DMS79 treated with DMSO at 0.1 percent for 48 hours (cell line): ENCODE measurements at regions not wholly inside any gene's neighbourhood (a gene's known extent, or its start where the extent isn't known, plus 50 kb on each side); places are given as distances from the start of the nearest gene placed in this dataset.

Source experiments
- DNase-seq: peaks from one replicate; lab custom pipeline; 2025; lab: John Stamatoyannopoulos, UW

DNA sequence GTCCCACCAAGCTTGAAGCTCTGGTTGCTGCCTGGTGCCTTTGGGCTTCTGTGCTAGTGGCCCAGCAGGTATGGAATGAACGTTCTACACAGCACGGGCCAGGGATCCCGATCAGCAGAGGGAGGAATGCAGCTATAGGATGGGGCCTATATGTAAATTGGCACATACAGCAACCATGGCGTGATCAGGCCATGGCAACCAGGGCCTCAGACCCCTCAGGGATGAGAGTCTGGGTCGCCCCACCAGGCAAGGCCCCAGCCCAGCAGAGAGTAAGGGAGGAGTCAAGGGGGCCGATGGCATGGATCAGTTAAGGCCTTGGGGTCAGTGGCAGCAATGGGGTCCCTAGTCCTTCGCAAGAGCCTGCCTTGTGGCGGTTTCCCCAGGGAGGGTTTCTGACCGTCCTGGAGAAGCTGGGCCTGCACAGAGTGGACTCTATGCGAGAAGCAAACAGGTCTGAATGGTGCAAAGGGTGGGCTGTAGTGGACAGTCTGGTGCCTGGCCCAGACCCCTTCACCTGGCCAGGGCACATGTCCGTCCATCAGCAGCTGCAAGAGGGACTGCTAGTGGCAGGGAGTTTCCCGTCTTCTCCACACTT, 98.2 kb upstream of the SLC22A11 start:
- DNase-seq = no peak

DNA sequence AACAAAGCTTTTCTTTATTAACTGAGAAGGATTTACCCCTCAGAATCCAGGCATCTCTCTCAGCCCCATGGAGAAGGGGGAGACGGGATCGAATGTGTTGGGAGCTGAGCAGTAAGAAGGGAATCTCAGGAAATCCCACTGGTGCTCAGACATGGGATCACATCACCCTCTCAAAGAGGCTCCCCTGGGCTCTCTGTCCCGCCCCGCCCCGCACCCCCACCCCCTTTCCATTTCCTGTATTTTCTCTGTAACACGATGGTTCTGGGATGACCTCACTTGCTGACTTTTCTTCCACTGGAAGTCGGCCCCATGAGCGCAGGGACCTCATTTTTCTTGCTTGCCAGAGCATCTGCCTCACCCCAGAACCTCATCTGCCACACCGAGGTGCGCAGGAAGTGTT, 96.7 kb upstream of the SLC22A11 start:
- DNase-seq = no peak

DNA sequence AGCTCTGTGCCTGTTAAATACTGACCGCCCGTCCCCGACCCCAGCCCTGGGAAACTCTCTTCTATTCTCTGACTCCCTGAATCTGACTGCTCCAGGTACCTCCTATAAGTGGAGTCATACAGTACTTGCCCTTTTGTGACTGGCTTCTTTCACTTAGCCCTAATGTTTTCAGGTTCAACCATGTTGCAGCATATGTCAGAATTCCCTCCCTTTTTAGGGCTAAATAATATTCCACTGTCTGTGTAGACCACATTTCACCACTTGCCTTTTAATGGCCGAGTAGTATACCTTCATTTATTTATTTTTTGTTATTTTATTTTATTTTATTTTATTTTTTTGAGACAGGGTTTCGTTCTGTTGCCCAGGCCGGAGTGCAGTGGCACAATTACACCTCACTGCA, 96.1 kb upstream of the SLC22A11 start:
- DNase-seq = no peak

DNA sequence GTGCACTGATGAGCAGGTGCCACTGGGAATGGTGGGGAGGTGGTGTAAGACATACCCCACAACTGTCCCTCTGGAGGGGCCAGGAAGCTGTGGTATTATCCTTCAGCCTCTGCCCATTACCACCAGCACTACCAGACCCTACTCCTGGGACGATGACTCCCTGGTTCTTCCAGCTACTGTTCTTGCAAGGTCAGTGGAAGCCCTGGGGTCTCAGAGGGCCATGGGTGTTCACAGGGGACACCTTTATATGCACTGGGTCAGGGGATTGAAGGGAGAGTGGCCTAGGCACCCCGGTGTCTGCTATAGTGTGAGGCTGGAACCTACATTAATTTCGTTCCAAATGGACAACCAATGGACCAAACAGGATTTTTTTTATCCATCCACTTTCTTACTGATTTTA, 94.7 kb upstream of the SLC22A11 start:
- DNase-seq = no peak

DNA sequence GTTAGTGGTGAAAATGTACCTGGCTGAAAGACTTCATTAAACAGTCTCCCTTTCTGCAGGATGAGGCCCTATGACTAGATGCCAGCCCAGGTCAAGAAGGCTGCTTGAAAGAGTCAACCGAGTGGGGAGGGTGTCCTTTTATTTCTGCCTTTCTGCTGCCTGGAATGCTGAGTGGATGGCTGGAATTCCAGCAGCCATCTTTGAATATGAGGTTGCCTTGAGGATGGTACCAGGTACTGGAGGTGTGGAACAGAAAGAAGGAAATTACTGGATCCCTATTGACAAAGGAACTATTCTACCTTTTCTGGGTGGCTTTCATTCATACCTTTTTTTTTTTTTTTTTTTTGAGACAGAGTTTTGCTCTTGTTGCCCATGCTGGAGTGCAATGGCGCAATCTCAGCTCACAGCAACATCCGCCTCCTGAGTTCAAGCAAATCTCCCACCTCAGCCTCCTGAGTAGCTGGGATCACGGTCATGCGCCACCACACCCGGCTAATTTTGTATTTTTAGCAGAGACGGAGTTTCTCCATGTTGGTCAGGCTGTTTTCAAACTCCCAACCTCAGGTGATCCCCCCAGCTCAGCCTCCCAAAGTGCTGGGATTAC, 89.5 kb upstream of the SLC22A11 start:
- DNase-seq = no peak

- DNase-seq = no peak
These were observed 86.5 kb upstream of the SLC22A11 start for GRCh38 chr11:64469288-64469687.

DNA sequence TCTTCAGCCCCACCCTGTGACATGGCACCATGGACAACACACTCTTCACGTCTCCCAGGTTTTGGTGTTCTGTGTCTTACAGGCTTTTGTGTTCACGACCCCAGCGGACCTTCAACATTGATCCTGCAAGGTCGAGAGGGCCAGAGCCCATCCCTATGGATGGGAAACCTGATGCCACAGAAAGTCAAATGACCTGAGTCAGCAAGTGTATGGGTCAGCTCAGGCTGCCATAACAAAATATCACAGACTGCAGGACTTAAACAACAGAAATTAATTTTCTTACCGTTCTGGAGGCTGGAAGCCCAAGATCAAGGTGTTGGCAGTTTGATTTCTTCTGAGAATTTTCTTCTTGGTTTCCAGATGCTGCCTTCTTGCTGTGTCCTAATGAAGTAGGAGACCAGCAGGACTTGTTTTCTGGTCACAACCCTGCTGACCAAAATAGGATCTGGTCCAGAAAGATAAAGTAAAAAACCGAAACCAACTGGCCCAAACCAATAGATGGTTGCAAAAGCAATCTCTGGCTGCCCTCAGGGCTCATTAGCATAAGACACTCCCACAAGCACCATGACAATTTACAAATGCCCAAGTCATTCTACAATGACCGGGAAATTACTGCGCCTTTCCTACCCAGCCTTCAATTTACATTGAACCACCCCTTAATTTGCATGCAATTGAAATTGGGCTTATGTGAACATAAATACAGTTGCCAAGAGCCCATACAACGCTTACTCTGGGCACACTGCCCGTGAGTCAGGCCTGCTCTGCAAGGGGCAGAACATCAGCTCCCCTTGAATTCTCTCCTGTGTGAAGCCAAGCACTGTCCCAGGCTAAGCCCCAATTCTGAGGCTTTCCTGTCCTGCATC, 82.9 kb upstream of the SLC22A11 start:
- DNase-seq = no peak

DNA sequence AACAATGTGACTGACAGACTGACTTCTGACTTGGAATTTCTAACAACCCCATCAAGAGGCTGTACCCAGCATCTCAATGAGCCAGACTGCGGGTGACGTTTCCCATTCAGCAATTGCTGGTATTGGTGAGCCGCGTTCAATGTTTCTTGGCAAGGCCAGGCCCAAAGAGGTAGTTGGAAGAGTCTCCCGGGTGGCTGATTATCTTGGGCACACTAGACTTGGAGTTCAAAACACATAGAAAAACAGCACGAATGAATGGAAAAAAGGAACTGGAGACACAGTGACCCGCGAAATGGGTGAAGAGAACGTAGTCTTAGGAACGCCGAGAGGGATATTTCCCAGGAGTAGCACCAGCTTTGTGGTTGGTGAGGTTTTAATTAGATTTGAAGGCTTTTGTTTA, 81.1 kb upstream of the SLC22A11 start:
- no peak for DNase-seq

DNA sequence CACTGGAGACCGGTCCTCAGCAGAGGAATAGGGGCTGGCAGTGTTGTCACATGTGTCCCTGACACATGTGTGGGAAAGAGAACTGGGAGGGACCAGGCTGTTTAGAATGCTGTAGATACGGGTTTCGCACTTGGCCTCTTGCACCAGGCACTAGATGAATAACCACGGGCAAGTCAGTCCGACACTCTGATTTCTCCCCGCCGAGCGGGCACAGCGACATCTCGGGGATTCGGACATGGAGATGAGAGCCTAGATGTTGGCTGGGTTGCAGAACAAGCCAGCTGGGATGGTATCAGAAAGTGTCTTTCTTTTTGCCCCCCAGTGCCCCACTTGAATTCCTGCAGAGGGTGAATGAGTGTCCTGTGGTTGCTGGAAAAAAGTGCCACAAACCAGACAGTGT, 80.6 kb upstream of the SLC22A11 start:
- DNase-seq = no peak

DNA sequence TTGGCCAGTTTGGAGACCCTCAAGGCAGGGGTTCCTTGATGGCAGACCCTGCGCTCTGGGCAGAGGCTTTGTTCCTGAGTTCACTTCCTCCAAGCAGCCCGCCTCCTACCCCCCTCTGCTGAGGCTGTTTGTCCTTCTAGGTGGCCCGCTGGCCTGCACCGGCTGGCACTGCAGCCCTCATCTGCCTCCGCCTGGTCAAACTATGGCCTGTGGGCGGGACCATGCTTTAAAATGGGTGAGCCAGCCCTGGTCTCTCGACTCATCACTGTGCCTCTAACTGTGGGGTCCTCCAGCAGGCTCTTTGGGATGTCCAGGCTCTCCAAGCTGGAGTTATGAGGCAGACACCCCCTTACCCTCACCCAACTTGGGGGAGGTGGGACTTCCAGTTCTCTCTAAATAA, 78.9 kb upstream of the SLC22A11 start:
- DNase-seq = no peak

DNA sequence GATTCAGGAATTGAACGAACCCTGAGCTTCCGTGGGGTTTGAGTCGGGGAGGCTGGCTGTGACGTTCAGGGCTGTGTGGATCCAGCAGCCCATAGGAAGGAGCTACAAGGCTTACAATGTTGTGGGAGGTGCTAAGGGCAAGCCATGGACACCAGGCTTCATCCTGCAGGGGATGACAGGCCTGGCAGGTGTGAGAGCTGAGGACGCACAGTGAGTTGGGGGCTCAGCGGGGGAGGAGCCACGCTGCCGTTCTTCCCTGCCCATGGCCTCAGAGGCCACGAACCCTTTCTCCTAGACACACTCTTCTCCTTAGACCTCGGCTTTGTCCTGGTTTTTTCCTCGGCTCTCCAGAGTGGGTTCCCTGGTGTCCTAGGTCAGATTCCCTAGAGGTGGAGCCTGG, 78.1 kb upstream of the SLC22A11 start:
- DNase-seq = no peak

DNA sequence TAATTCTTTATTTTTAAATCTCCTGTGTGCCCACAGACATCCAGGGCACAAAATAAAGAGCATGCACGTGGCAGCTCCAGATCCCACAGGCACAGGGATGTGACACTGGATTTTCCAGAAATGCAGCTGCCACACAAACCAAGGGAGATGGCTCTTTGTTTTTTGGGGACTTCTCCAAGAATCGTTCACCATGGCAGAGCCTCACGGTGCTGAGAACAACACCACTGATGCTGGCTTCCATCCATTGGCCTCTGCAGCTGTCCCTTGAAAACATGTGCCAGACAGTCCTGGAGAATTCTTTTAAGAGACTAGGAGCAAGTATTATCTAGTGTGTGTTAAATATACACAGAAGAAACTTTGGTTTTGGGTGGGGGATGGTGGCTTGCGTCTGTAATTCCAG, 73.2 kb upstream of the SLC22A11 start:
- DNase-seq = no peak

DNA sequence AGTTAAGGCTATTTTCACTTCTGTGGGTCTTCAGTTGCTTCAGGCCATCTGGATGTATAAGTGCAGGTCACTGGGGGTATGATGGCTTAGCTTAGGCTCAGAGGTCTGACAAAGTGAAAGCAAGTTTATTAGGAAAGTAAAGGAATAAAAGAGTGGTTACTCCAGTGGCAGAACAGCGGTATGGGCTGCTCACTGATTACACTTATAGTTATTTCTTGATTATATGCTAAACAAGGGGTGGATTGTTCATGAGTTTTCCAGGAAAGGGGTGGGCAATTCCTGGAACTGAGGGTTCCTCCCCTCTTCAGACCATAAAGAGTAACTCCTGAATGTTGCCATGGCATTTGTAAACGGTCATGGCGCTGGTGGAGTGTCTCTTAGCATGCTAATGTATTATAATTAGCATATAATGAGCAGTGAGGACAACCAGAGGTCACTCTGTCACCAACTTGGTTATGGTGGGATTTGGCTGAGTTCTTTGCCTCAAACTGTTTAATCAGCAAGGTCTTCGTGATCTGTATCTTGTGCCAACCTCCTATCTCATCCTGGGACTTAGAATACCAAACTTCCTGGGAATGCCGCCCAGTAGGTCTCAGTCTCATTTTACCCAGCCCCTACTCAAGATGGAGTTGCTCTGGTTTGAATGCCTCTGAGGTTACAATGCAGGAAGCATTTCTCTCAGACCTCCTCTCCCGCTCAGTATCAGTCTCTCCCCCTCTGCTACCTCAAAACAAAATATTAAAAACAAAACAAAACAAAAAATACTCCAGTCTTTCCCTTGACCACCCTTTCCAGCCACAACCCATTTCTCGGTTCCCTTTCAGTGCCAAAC, 71.3 kb upstream of the SLC22A11 start:
- no peak for DNase-seq

DNA sequence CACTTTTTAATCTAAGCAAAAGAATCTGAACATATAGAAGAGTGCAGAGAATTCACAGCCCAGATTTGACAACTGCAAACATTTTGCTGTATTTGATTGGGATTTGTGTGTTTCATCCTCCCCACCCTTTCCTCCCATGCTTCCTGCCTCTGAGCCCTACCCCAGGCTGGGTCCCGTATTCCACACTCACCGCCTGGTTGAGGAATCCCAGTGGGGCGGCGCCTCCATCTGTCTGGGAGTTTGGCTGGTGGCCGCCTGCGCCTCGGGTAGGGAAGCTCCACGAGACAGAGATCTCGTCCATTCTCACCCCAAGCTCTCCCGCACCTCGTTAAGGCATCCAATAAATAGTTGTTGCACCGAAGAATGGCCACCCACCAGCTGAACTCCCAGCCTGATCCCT, 70.7 kb upstream of the SLC22A11 start:
- DNase-seq = no peak

- peak; percentile 61 for DNase-seq
These were observed 65.8 kb upstream of the SLC22A11 start for GRCh38 chr11:64489831-64490441.

DNA sequence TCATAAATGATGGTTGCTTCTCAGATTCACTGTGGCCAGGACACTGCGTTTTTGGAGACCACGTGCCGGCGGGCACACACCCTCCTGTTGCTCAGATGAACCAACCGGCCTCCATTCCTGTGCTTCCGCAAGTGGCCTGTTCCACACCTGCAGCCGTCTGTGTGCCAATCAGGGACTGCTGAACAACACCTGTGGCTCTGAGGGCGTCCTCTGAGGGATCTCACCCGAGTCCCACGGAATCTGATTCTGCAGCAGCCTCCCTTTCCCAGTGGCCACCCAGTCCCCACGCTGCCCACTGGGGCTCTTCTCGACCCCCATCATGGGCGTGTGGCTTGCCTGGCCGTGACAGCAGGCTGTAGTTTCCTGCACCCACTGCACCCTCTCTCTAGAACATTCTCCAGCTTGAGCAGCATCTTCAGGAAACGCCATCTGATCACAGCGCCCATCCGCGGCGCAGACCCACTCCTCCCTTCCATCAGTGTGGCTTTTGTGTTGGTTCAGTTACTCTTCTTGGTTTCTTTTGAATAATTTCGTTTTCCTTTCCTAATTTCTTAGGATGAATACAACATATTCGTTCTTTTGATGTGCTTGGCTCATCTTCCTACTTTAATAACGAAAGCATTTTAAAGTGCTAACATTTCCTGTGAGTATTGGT, 65.1 kb upstream of the SLC22A11 start:
- no peak for DNase-seq

- no peak for DNase-seq
These were observed 63.2 kb upstream of the SLC22A11 start for GRCh38 chr11:64492561-64492960.

- no peak for DNase-seq
These were observed 57.6 kb upstream of the SLC22A11 start for GRCh38 chr11:64498136-64498535.

DNA sequence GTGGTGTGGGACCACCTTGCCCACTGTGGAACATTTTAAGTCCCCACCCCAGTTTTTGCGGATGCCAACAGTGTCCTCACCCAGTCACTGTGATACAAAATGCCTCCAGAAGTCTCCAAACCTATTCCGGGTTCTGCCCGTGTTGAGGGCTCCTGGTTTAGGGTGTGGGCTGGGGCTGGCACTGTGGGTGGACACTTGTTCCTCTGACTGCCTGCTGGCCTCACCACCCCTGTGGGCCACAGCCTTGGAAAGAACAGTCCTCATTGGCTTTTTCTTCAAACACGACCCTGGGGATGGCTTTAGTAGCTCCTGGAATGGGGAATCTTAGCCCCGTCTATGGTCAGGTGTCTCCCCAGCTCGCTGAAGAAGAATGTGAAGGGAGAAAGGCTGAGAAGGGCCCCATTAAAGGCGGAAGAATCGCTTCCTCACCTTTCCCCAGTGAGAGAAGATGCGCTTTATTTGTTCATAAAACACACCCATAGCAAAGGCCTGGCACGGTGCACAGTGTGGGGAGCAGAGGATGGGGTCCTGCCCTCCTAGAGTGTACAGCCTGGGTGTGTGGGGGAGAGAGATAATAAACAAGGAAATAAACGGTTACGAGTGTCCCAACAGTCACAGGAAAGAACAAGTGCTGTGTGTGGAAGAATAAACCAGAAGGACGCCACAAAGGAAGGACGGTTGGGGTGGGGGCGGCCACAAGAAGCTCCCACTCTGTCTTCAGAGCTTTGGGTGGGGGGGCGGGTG, 56.3 kb upstream of the SLC22A11 start:
- DNase-seq = no peak

- DNase-seq = no peak
These were observed 55.3 kb upstream of the SLC22A11 start for GRCh38 chr11:64500176-64501013.
